K562 (cell line): ENCODE measurements at regions not wholly inside any gene's neighbourhood (a gene's known extent, or its start where the extent isn't known, plus 50 kb on each side); places are given as distances from the start of the nearest gene placed in this dataset.

Experiments used
- CBX5 ChIP-seq: IDR thresholded peaks from 2 replicates; pipeline ENCODE4 v1.6.1; 2014; ENCODE audit warnings: low read depth, borderline replicate concordance
- CTCF ChIP-seq, 3 experiments: IDR thresholded peaks in 2 of 3; conservative IDR thresholded peaks in 1 of 3; 2 replicates each; pipeline ENCODE4 v1.5.1; 2011 to 2012; ENCODE audit warnings: low read length in 3 of 3, mild to moderate bottlenecking in 3 of 3, control low read depth in 2 of 3, improper control_type of control experiment in 1 of 3, inconsistent platforms in 1 of 3, low read depth in 1 of 3, mixed read lengths in 1 of 3, moderate library complexity in 1 of 3; ENCODE audit not compliant: insufficient read depth in 2 of 3
- KDM1A ChIP-seq, 2 experiments: fragments of 450-650 bp; IDR thresholded peaks; 2 replicates each; pipeline ENCODE4 v1.6.1; 2016; ENCODE audit warnings: mild to moderate bottlenecking in 2 of 2
- SMC3 ChIP-seq: conservative IDR thresholded peaks from 2 replicates; pipeline ENCODE4 v1.6.1; 2011; ENCODE audit warnings: low read depth, low read length, improper control_type of control experiment; ENCODE audit not compliant: insufficient read depth
- ZNF143 ChIP-seq: sonication (generic); formaldehyde crosslinking; IDR thresholded peaks from 2 replicates; pipeline ENCODE4 v1.9.0; 2022; ENCODE audit warnings: mild to moderate bottlenecking, missing genetic modification reagents
- ZNF274 ChIP-seq: IDR thresholded peaks from 2 replicates; pipeline ENCODE4 v1.6.1; 2011; ENCODE audit warnings: low read depth, mild to moderate bottlenecking, low read length, moderate library complexity, borderline replicate concordance

- TF ChIP-seq CTCF (IDR thresholded peaks at IDR 0.05 in 2 of 3, conservative IDR thresholded peaks at IDR 0.05 in 1 of 3; ENCODE audit: insufficient read depth in 2 of 3, low read depth in 1 of 3, low read length in 3 of 3) (no peak), CBX5 (no peak), KDM1A (IDR thresholded peaks at IDR 0.05) (no peak), ZNF143 (no peak), ZNF274 (no peak), SMC3 (no peak)
Observed at GRCh38 chr11:127247261-127247851, 246.8 kb upstream of the KIRREL3 start.
